GM18502 (cell line): ENCODE measurements at regions not wholly inside any gene's neighbourhood (a gene's known extent, or its start where the extent isn't known, plus 50 kb on each side); places are given as distances from the start of the nearest gene placed in this dataset.
"Not testable (repeated sequence)": the region's sequence is repeated elsewhere in the genome, so short reads cannot be mapped to it uniquely, and the experiment has no call there.

ENCODE experiments used
- ATAC-seq: cut with Tn5 transposase; IDR thresholded peaks from one replicate; pipeline ENCODE4 v1.9.1; 2021; ENCODE audit warnings: mild to moderate bottlenecking; ENCODE audit not compliant: unreplicated experiment, poor library complexity

- ATAC-seq = no peak
These were observed 547.1 kb upstream of the ANKRD30A start for GRCh38 chr10:36578306-36578705.

DNA sequence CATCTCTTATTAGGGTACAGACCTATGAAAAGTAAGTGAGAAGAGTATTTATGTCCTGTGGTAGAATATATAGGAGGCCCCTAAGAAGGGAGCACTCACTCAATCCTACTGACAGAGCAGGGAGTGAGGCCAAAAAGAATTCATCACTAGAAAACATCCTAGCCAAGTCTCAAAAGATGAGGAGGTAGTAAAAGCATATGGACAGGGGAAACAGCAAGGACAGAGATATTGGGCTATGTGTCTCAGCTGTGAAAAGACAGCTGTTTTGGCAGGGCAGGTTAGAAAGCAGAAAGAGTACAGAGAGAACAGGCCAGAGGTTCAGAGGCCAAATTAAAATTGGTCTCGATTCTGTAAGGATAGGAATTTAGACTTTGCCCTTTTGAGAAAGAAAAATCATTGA, 548.3 kb upstream of the ANKRD30A start:
- ATAC-seq = no peak

DNA sequence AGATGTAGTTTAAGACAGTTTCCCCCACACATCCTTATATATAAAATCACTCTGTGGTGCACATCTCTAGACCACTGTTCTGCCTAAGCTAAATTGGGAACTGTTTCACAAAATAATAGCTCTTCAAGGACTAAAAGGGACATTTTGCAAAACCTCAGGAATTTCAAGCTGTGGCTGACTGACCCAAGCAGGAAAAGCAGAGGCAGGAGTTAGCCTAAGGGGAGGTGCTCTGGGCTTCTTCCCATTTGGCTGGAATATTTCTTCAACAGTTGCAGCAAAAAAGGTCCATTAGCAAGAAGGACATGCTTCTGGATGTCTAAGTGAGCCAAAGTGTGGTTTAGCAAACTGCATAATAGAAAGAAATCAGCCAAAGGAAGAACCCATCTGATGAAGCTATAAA, 551.2 kb upstream of the ANKRD30A start:
- no peak for ATAC-seq

DNA sequence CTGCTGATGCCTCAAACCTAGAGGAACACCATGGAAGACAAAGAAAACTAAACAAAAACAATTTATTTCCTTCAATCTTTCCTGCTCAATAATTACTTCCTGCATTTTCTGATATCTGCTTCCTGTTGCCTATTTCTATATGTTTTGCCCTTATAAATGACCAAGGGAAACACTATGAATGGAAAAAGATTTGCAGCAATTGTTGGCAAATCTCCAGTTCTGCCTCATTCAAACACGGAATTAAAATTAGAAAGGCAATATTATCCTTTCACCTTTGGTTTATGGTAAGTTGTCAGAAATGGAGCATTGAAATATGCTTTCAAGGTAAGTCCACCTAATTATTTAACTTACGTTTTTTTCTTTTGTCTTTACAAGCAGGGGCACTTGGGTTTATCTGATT, 552.2 kb upstream of the ANKRD30A start:
- no peak for ATAC-seq

DNA sequence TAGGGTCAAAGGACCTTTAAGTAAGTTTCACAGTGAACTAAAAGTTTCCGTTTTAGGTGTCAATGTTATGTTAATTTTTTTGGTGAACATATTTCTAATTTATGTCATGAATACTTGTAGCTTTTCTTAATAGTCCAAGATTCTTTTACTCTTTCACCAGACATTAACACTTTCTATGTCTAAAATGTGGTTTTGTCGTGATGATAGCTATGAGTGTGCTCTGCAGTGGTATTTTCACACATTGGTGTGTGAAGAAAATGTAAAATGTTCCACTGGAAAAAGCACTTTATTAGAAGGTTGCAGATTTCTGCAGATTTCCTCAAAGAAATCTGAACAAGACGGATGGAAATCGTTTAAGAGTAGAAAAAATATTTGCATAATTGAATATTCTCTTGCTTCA, 561.0 kb upstream of the ANKRD30A start:
- no peak for ATAC-seq

DNA sequence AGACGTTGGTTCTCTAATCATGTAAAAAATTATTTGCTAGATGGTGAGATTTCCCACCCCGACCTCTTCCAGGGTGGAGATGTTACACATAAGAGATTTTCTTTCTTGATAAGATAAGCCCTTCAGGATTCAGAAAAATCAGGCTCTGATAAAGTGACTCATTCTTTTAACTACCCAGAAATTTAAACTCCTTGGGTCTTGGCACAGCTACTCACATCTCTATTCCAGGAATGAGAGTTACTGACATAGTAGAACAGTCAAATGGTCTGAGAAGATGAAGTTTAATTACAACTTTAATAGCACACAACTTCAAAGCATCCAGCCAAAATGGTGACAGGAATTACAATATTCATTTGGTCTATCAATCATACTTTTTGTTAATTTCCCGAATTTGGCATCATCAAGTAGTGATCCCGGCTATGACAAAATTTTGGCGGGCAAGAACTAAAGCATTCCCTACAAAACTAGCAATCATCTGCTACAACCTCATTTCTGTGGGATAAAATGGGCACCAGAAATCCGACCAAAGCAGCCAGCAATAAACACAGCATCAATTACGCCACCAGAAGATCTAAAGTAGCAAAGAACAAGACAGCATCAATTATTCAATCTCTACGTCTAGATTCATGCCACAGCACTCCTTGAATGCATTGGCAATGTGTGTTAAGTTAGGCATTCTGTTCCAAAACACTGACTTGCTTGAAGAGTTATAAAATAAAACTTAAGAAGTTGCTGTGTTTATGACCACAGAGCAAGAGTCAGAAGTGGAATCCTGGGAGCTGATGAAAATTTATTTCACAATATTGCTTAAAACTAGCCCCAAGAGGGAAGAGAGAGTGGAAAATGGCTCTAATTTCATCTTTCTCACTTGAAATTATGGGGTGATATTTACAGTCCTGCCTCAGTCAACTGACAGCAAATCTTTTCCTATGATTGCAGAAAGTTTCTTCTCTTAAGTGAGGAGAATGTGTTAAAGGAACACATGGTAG, 565.7 kb upstream of the ANKRD30A start:
- no peak for ATAC-seq

DNA sequence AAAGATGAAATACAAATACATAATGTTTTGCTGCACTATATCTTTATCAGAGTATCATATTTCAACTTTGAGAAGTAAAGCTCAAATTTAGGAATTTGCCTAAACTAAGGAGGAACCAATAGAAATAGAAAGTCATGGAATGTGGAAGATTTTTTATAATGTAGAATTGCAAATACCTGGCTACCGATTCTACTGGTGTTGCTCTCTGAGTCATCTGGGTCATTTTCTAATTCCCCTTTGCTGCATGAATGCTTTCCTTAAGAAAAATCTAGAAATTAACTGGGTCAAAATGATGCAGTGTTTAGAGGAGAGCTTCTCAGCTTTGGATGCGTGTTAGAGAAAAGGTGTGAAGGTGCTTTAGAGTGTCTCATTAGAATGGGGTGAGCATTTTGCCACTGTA, 568.9 kb upstream of the ANKRD30A start:
- no peak for ATAC-seq

DNA sequence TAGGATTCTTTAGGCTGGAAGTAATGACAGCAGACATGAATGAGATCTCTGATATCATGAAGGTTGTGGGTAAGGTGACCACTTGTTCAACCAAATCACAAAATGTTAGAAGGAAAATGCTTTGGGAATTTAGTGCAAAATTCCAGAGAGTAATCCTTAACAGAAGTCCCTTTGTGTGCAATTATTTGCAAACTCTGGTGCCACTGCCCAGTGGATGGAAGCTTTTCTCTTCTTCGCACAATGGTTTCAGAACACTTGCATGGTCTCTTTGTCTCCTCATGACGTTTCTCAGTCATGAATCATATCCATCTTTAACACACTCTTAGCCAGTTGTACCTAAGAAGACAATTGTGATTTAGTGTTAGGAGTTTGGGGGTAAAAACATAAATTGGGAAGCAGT, 570.4 kb upstream of the ANKRD30A start:
- no peak for ATAC-seq

DNA sequence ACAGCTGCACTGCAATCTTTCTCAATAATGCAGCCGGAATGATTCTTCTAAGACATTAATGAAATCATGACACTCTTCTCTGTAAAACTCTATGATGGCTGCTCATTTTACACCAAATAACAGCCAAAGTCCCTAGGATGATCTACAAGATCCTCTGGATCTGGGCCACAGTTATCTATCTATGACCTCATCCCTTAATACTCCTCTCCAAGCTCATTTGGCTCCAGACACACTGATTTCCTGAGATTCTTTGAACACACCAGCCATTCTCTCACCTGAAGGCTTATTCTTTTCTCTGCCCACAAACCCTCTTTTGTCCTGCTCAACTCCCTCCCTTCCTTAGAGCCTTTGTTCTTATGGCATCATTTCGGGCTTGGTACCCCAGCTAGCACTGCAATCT, 577.4 kb upstream of the ANKRD30A start:
- no peak for ATAC-seq

GRCh38 chr10:36542493-36542892, 582.9 kb upstream of the ANKRD30A start:
- ATAC-seq = no peak

DNA sequence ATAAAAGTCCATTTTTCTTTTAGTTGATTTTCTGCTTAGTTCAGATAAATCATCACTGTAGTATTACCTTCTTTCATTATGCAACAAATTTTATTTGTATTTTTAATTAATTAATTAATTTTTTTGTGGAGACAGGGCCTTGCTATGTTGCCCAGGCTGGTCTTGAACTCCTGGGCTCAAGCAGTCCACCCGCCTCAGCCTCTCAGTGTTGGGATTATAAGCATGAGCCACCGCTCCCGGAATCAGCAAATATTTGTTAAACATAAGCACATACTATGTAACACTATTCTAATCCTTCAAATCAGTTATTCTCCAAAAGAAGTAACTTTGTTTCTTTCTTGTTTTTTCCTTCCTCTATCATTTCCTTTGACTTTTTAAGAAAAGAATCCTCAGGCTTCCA, 584.8 kb upstream of the ANKRD30A start:
- ATAC-seq = no peak

DNA sequence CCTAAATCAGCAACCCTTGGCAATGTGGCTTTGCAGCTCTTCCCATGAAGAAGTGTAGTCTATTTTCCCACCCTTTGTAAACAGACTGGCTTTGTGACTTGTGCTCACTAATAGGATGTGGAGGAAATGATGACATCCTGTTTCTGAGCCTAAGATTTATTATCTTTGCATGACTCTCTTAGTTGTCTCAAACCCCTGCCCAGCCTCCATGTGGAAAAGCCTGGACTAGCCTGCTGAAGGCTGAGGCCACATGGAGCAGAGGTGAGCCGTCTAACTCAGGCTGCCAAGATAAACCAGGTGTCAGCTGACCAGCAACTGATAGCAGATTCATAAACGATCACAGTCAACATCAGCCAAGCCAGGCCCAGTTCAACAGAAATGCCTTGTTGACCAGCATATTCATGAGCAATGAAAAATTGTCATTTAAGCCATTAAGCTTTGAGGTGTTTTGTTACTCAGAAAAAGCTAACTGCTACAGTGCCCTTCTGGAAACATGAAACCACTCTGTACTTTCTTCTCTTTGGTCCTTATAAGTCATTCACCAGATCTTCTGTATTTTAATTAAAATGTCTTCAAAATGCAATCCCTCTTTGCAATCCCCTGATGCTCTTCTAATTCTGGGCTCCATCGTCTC, 586.3 kb upstream of the ANKRD30A start:
- no peak for ATAC-seq

DNA sequence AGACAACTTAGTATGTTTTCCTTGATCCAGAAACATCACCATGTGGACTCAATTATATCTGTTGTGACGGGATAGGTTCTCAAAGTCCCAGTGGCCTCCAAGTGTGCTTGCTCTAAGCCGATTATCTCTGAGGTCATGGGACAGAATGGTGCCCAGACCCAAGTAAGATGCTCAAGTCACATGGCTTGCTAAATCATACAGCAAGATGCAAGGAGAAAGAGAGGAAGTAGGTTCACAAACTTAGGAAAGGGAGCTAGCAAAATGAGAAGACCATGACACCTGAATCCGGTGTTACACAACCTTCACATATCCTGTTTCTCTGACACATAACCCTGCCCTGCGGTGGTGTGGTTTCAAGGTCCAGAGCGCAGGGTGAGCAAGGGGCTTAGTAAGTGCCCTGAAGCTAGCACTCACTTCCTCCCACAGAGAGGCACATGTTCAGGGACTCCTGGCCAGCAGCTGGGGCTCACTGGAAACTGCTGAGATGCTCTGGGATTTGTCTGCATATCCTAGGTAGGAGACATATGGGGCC, 590.9 kb upstream of the ANKRD30A start:
- peak; percentile 99 for ATAC-seq

- ATAC-seq = no peak
These were observed 591.5 kb upstream of the ANKRD30A start for GRCh38 chr10:36533861-36534260.

GRCh38 chr10:36533316-36533715, 592.1 kb upstream of the ANKRD30A start:
- no peak for ATAC-seq

DNA sequence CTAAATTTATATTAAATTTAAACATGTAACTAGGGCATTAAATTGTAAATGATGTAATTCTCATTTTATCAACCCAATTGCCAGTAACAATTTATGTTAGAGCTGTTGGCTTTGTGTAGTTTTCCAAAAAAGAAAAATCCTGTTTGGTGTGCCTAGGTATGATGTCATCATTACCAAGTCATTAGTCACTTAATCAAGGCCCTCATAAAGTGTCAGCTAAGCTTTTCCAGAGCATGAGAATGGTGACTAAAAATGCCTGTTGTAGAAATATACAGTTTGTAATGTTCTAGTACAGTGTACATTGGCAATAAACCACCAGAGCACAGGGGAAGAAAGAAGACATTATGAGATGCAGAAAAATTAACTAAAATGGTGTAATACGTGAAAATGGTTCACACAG, 593.8 kb upstream of the ANKRD30A start:
- no peak for ATAC-seq

- ATAC-seq = no peak
These were observed 599.4 kb upstream of the ANKRD30A start for GRCh38 chr10:36526033-36526432.

DNA sequence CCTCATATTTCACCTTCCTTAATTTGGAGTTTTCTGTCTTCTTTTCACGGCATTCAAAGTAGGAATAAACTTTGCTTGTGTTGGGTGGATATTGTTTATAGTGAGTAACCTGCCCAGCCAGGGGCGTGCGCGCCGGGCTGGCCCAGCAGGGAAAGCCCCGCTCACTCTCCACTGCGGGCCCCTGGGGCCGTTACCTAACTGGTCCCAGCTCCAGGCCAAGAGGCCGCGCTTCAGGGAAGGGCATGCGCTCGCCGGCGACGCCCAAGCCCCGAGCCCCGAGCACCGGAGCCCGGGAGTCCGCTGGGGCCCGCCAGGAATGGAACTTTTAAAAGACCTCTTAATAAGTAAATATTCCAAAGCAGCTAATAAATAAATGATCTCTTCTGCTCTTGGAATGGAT, 601.3 kb upstream of the ANKRD30A start:
- ATAC-seq = not testable (repeated sequence)

DNA sequence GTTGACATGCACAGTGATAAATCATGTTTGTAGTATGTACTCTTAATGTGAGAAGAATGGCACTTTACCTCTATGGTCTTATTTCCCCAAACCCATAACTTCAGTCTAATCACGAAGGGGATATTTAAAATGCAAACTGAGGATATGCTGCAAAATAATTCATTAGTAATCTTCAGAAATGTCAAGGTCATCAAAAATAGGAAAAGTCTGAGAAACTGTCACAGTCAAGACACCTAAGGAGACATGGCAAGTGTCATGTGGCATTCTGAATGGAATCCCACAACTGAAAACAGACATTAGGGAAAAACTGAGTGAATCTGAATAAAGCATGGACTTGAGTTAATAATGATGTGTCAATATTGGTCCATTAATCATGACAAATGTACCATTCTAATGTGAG, 605.5 kb upstream of the ANKRD30A start:
- ATAC-seq = no peak

- ATAC-seq = no peak
These were observed 609.1 kb upstream of the ANKRD30A start for GRCh38 chr10:36516281-36516680.

DNA sequence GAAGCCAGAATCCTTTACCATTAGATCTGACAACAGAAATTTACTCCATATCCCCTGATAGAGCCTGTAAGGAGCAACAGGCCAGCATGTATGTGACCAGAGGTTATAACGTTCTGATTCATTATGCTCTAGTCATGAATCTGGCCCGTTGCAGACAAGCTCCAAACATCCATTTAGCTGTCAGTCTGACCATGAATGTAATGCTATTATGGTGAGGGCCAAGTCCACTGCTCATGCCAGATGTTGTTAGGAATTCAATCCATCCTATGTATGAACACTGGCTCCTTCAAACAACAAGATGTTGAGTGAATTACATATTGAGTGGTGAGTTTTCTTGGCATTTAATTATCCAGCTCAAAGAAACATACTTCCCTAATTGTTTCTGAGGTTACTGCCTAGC, 610.1 kb upstream of the ANKRD30A start:
- ATAC-seq = no peak
